Jurkat, Clone E6-1 (cell line): ENCODE measurements at regions not wholly inside any gene's neighbourhood (a gene's known extent, or its start where the extent isn't known, plus 50 kb on each side); places are given as distances from the start of the nearest gene placed in this dataset.
"Not testable (repeated sequence)": the region's sequence is repeated elsewhere in the genome, so short reads cannot be mapped to it uniquely, and the experiment has no call there.

Experiments
- DNase-seq: peaks from one replicate; pipeline ENCODE4 v3.0.0-alpha.2; 2011; ENCODE audit warnings: low read depth, low spot score
- H3K4me3 ChIP-seq: 2 replicates; pipeline ENCODE4 v1.5.1; 2011; ENCODE audit warnings: mild to moderate bottlenecking, low read length, control low read depth, moderate library complexity

- DNase-seq = no peak
- H3K4me3 ChIP-seq = no peak overlapping the region
Observed at GRCh38 chr7:124106575-124106974, 73.7 kb upstream of the TMEM229A start.

- no peak overlapping the region for H3K4me3 ChIP-seq
- peak; percentile 5 for DNase-seq
Observed at GRCh38 chr7:124101173-124101768, 68.4 kb upstream of the TMEM229A start.

- DNase-seq = no peak
- H3K4me3 ChIP-seq = no peak overlapping the region
Observed at GRCh38 chr7:124100190-124100589, 67.3 kb upstream of the TMEM229A start.

- H3K4me3 ChIP-seq, DNase-seq: not testable (repeated sequence)
Observed at GRCh38 chr7:124099585-124099984, 66.7 kb upstream of the TMEM229A start.

GRCh38 chr7:124089621-124090020, 56.8 kb upstream of the TMEM229A start:
- DNase-seq = no peak
- no peak overlapping the region for H3K4me3 ChIP-seq

- no peak for DNase-seq
Observed at GRCh38 chr7:124088590-124088989, 55.7 kb upstream of the TMEM229A start.

GRCh38 chr7:124086843-124087242, 54.0 kb upstream of the TMEM229A start:
- no peak for DNase-seq
- H3K4me3 ChIP-seq = no peak overlapping the region

More at GRCh38 chr7:124088590-124088989, 55.7 kb upstream of the TMEM229A start:
- no peak overlapping the region for H3K4me3 ChIP-seq

- no peak for DNase-seq
- H3K4me3 ChIP-seq = no peak overlapping the region
Observed at GRCh38 chr7:124085179-124085578, 52.3 kb upstream of the TMEM229A start.

- H3K4me3 ChIP-seq = no peak overlapping the region
- no peak for DNase-seq
Observed at GRCh38 chr7:124084024-124084423, 51.2 kb upstream of the TMEM229A start.
